GM12878 (cell line): ENCODE measurements at regions not wholly inside any gene's neighbourhood (a gene's known extent, or its start where the extent isn't known, plus 50 kb on each side); places are given as distances from the start of the nearest gene placed in this dataset.

Source experiments
- BCL11A ChIP-seq: IDR thresholded peaks from 2 replicates; pipeline ENCODE4 v1.6.1; 2011; ENCODE audit warnings: low read depth, low read length
- EGR1 ChIP-seq, 2 experiments: IDR thresholded peaks; 1 replicate in 1 of 2; 2 replicates in 1 of 2; pipeline ENCODE4 v1.6.1; 2011 to 2012; ENCODE audit warnings: low read depth in 2 of 2, low read length in 2 of 2, borderline replicate concordance in 1 of 2, mild to moderate bottlenecking in 1 of 2, moderate library complexity in 1 of 2
- HDAC2 ChIP-seq: fragments of 200-600 bp; sonication (generic); IDR thresholded peaks from 2 replicates; pipeline ENCODE4 v1.6.1; 2017
- KDM1A ChIP-seq: fragments of 200-600 bp; sonication (generic); IDR thresholded peaks from 2 replicates; pipeline ENCODE4 v1.6.1; 2016; ENCODE audit warnings: borderline replicate concordance
- NBN ChIP-seq: fragments of 450-650 bp; IDR thresholded peaks from 2 replicates; pipeline ENCODE4 v1.6.1; 2016
- POLR2A ChIP-seq: IDR thresholded peaks from 2 replicates; pipeline ENCODE4 v1.6.1; 2011; ENCODE audit warnings: low read depth, mild to moderate bottlenecking, low read length
- SREBF2 ChIP-seq: IDR thresholded peaks from 2 replicates; pipeline ENCODE4 v1.6.1; 2012; ENCODE audit warnings: mild to moderate bottlenecking, low read length
- TCF7 ChIP-seq: IDR thresholded peaks from 2 replicates; pipeline ENCODE4 v1.6.1; 2014; ENCODE audit warnings: antibody characterized with exemption, borderline replicate concordance
- ZZZ3 ChIP-seq: IDR thresholded peaks from 2 replicates; pipeline ENCODE4 v1.6.1; 2011; ENCODE audit warnings: low read depth; ENCODE audit not compliant: control insufficient read depth, insufficient read length
- TF ChIP-seq, protein P1 (sequence below): fragments of 450-650 bp; IDR thresholded peaks from 2 replicates; pipeline ENCODE4 v1.6.1; 2016; ENCODE audit warnings: mild to moderate bottlenecking, moderate library complexity, borderline replicate concordance
- TF ChIP-seq, protein P2 (sequence below): fragments of 450-650 bp; IDR thresholded peaks from 2 replicates; pipeline ENCODE4 v1.6.1; 2017; ENCODE audit warnings: low read depth, mild to moderate bottlenecking, moderate library complexity
- TF ChIP-seq, protein P3 (sequence below): IDR thresholded peaks from 2 replicates; pipeline ENCODE4 v1.6.1; 2012; ENCODE audit warnings: low read depth, low read length, improper control_type of control experiment

GRCh38 chr17:69883120-69883519, 191.9 kb upstream of the KCNJ16 start (continued):
- TF ChIP-seq, protein P1, sequence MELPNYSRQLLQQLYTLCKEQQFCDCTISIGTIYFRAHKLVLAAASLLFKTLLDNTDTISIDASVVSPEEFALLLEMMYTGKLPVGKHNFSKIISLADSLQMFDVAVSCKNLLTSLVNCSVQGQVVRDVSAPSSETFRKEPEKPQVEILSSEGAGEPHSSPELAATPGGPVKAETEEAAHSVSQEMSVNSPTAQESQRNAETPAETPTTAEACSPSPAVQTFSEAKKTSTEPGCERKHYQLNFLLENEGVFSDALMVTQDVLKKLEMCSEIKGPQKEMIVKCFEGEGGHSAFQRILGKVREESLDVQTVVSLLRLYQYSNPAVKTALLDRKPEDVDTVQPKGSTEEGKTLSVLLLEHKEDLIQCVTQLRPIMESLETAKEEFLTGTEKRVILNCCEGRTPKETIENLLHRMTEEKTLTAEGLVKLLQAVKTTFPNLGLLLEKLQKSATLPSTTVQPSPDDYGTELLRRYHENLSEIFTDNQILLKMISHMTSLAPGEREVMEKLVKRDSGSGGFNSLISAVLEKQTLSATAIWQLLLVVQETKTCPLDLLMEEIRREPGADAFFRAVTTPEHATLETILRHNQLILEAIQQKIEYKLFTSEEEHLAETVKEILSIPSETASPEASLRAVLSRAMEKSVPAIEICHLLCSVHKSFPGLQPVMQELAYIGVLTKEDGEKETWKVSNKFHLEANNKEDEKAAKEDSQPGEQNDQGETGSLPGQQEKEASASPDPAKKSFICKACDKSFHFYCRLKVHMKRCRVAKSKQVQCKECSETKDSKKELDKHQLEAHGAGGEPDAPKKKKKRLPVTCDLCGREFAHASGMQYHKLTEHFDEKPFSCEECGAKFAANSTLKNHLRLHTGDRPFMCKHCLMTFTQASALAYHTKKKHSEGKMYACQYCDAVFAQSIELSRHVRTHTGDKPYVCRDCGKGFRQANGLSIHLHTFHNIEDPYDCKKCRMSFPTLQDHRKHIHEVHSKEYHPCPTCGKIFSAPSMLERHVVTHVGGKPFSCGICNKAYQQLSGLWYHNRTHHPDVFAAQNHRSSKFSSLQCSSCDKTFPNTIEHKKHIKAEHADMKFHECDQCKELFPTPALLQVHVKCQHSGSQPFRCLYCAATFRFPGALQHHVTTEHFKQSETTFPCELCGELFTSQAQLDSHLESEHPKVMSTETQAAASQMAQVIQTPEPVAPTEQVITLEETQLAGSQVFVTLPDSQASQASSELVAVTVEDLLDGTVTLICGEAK, result no peak
- TF ChIP-seq HDAC2 (no peak), NBN (no peak), KDM1A (no peak), BCL11A (no peak), EGR1 (IDR thresholded peaks at IDR 0.05; ENCODE audit: borderline replicate concordance in 1 of 2, low read depth in 2 of 2, low read length in 2 of 2) (no peak), POLR2A (no peak), SREBF2 (no peak), ZZZ3 (no peak), TCF7 (no peak)
- TF ChIP-seq, protein P2, sequence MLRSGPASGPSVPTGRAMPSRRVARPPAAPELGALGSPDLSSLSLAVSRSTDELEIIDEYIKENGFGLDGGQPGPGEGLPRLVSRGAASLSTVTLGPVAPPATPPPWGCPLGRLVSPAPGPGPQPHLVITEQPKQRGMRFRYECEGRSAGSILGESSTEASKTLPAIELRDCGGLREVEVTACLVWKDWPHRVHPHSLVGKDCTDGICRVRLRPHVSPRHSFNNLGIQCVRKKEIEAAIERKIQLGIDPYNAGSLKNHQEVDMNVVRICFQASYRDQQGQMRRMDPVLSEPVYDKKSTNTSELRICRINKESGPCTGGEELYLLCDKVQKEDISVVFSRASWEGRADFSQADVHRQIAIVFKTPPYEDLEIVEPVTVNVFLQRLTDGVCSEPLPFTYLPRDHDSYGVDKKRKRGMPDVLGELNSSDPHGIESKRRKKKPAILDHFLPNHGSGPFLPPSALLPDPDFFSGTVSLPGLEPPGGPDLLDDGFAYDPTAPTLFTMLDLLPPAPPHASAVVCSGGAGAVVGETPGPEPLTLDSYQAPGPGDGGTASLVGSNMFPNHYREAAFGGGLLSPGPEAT, result no peak
- TF ChIP-seq, protein P3, sequence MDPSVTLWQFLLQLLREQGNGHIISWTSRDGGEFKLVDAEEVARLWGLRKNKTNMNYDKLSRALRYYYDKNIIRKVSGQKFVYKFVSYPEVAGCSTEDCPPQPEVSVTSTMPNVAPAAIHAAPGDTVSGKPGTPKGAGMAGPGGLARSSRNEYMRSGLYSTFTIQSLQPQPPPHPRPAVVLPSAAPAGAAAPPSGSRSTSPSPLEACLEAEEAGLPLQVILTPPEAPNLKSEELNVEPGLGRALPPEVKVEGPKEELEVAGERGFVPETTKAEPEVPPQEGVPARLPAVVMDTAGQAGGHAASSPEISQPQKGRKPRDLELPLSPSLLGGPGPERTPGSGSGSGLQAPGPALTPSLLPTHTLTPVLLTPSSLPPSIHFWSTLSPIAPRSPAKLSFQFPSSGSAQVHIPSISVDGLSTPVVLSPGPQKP, result no peak
- TF ChIP-seq, all 136 proteins: peak for 0
